Limb (tissue), 2 donors: ENCODE measurements at regions not wholly inside any gene's neighbourhood (a gene's known extent, or its start where the extent isn't known, plus 50 kb on each side); places are given as distances from the start of the nearest gene placed in this dataset.
"Not testable (repeated sequence)": the region's sequence is repeated elsewhere in the genome, so short reads cannot be mapped to it uniquely, and the experiment has no call there.

Experiments used
- DNase-seq, 2 donors: peaks; one replicate each; pipeline ENCODE4 v3.0.0-alpha.2; 2016; ENCODE audit errors: extremely low spot score in 2 of 2

DNA sequence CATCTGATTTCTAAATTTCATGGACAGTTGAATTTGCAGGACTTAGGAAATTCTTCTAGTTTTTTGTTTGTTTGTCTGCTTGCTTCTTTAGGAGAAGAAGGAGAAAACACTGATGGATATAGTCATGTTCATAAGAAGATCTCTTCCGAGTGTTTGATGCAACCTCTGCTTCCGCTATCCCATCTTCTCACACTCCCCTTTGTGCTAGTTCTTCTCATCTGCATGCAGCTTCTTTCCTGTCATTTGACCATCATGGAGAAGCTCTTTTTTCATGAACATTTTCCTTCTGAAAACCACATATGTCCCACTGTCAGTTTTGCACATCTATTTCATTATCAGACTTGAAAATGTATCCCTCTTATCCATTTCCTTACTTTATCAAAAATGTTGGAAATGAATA lies 346.9 kb upstream of the PRKCQ start:
- no peak for DNase-seq

DNA sequence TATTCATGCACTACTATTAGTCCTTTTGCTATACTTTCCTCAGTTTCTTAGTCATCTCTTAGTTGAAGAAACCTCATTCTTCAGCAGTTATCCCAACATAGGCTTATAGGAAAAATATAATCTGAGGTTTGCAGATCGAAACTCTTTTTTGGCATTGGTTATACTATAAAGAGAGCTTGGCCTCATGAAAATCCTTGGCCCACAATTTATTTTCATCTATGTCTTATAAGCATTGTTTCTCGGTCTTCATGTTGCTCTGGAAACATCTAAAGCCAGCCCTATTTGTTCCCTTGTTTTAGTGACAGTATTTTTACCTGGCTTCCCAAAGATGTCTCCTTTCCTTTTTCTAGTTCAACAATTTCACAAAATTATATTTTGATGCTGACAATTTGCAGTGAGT lies 345.1 kb upstream of the PRKCQ start:
- DNase-seq = no peak

- no peak for DNase-seq
Observed at GRCh38 chr10:6924166-6924565, 344.1 kb upstream of the PRKCQ start.

- DNase-seq = not testable (repeated sequence)
Observed at GRCh38 chr10:6921026-6921425, 340.9 kb upstream of the PRKCQ start.

DNA sequence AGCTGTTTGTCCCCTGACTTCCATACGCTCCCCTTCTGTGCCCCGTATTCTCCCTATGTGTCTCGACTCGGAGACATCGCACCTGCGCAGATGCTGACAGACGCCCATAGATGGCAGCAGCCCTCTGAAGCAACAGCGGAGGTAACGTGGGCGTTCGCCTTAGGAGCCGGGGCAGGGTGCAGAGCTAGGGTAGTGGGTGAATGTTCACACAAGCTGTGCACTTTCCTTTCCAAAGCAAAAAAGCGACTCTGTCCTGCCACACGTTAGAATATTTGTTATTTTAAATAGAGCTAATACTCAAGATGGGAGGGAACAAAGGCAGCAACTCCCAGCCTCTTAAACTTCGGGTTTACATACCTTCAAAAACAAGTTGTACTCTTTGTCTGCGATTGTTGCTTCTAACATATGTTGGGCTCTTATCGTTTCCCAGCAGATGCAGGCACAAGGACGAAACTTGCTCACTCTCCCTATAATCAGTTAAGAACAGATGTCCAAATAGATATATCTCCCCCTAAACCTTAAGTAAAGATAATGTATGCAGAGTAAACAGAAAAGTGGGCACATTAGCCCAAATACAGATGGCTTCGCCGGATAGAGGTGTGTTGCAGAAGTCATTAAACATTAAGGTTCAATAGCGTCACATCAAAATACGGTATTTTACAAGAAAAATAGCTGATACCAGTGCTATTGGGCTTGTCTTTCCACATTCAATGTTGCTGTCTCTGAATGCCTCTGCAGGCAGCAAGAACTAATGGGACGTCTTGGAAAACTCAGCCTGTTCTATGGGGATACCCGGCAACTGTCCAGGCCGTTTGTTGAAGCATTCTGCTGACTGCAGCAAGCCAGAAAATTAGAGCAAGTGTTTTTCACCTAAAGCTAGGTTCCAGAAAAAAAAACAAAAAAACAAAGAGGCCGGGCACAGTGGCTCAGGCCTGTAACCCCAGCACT lies 340.3 kb upstream of the PRKCQ start:
- peak; percentile 33 to 73 for DNase-seq

DNA sequence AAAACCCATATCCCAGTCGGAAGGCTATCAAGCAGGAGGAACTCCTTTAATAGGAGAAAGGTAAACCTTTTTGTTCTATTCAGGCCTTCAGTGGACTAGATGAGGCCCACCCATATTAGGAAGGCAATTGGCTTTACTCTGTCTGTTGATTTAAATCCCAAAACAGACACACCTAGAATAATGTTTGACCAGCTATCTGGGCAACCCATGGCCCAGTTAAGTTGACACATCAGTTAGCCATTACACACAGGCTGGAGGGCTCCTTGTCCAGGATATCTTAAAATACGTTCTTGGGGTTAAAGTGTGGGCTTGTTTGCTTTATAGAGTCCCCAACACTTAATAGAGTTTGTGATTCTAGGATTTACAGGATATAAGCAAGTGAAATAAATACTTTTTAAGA lies 339.0 kb upstream of the PRKCQ start:
- DNase-seq = no peak

DNA sequence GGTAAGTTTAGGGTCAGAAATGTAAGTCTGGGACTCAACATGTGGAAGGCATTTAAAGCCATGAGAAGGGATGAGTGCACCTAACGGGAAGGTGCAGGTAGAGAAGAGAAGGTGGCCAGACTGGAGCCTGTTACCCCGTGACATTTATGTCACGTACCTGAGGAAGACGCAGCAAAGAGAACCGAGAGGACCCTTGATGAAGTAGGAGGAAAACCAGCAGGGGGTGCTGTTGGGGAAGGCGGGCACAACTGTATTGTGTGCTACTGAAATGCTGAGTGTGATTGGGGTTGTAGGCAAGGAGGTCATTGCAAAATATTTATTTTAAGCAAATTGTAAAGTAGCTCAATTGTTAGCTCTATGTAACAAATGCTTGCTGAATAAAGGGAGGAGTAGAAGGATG lies 338.2 kb upstream of the PRKCQ start:
- DNase-seq = no peak

DNA sequence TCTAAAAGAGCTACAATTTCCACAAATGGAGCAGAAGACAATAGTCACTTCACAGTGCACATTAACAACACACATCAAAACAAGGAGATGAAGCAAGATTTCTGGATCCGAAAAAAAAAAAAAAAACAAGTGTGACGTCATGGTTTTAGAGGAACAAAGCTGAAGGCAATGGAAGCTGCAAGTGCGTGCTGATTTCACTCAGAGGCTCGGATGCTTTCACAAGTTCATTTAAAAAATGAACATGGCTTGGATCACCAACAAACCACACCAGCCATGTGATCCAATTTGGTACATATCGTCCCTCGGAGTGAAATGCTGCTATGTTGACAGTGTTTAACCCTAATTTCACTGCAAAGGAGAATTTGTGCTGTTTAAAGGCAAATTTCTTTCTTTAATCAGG lies 337.0 kb upstream of the PRKCQ start:
- DNase-seq = no peak

- no peak for DNase-seq
Observed at GRCh38 chr10:6916601-6917000, 336.5 kb upstream of the PRKCQ start.

DNA sequence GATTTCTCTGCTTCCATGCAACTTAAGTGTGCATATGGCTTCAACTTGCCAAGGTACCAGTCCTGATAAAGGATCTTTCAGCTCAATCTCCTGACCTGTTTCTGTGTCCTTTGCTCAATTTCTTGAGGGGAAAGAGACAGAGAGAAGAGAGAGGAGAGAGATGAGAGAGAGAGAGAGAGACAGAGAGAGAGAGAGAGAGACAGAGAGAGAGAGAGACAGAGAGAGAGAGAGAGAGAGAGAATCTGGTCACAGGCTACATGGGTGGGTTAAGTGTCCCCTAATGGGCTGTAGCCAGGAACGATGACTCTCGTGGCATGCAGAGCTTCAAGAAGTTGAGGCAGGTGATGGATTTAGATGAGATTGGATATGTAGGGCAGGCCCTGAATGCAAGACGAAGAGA lies 335.2 kb upstream of the PRKCQ start:
- DNase-seq = no peak

GRCh38 chr10:6912929-6913328 lies 332.9 kb upstream of the PRKCQ start:
- DNase-seq = no peak

- no peak for DNase-seq
Observed at GRCh38 chr10:6912424-6912823, 332.3 kb upstream of the PRKCQ start.

- no peak for DNase-seq
Observed at GRCh38 chr10:6912021-6912420, 331.9 kb upstream of the PRKCQ start.

DNA sequence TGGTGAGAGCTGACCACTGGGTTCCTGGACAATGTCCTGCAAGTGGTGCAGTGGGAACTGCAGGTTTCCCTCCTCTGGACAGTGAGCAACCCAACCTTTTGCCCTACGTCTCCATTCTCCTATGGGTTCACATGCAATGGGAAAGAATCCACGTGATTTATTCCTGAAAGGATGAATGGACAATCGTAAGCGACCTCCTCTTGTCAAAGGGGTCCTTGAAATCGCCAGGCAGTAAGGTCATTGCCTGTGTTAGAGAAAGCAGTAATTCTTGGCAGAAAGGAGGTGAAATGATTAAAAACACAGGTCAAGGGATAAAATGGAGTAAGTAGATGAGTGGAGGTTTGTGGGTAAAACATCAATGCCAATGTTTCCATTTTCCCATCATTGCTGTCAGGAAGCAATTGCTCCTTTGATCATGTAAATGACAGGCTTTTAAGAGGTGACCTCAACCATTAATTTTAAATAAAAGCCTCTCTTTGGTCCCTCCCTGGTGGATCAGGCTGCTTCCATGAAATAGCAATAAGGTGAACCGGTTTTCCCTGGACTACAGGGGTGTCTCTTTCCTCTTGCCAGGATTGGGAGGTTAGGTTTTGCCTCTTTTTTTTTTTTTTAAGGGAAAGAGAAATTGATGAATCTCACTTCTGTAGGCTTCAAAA lies 330.0 kb upstream of the PRKCQ start:
- DNase-seq = no peak

DNA sequence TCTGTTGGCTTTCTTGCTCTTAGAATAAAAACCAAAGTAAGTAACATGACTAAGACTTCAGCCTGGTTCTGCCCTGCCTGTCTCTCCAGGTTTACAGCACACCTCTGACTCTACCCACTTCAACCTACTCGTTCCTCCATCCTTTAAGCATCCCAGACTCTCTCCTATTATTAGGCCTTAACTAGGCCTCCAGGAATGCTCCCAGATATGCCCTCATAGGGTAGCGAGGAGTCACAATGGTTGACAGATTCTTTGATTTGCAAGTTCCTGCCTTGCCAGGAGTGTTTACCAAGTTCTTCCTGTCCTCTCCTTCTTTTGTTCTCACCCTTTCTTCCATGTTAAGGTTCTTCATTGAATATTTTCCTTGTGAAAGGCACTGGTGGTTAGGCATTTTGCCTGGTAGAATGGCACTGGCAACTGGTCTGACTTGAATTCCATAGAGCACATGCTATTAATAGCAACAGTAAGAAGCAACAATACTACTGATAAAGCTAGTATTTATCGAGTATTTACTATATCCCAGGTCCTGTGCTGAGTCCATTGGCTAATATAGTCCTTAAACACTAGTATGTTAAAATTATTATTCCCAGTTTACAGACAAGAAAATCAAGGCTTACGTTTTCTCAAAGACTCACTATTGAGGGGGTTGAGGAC lies 327.9 kb upstream of the PRKCQ start:
- DNase-seq = no peak

DNA sequence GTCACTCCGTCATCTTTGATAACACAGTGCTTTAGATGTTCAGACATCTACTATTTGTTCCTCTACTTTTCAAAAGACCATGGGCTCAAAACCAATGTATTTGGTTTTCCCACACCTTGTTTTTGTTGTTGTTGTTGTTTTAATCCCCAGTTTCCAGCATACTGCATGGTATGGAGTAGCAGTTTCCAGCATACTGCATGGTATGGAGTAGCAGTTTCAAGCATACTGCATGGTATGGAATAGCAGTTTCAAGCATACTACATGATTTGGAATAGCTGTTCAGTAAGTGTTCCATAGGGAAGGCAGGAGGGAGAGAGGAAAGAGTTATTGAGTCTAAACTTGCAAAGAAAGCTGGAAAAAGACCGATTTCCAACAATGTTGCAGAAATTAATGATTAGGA lies 314.3 kb upstream of the PRKCQ start:
- DNase-seq = no peak

DNA sequence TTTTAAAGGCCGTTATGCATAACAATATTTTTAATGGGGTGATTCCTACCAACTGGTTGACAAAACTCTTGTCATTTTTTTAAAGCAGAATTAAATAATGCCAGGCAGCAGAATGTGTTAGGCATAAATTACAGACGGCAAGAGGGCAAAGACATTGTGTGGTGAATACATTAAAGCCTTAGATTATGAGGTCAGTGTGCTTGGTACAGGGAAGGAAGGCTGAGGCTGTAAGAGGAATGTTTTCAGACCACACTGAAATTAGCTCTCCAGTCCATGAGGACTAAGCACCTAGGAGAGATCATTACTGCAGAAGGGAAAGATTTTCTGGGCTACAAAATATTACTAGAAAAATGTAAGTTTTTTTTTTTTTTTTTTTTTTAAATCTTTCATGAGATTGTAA lies 312.8 kb upstream of the PRKCQ start:
- DNase-seq = no peak

DNA sequence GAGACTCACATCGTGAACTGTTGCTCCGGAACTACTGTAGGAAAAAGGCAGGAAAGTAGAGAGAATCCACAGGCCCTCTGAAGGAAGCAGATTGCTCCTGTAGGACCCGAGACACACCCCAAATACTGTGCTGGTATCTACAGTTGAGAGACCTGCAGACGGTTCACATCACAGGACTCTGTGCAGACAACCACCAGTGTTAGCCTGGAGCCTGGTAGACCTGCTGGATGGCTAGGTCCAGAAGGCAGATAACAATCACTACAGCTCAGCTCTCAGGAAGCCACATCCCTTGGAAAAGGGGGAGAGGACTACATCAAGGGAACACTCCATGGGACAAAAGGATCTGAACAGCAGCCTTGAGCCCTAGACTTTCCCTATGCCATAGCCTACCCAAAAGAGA lies 311.8 kb upstream of the PRKCQ start:
- no peak for DNase-seq

GRCh38 chr10:6889718-6890117 lies 309.6 kb upstream of the PRKCQ start:
- DNase-seq = no peak

- no peak for DNase-seq
Observed at GRCh38 chr10:6888434-6888833, 308.4 kb upstream of the PRKCQ start.

GRCh38 chr10:6885284-6885683 lies 305.2 kb upstream of the PRKCQ start:
- no peak for DNase-seq

DNA sequence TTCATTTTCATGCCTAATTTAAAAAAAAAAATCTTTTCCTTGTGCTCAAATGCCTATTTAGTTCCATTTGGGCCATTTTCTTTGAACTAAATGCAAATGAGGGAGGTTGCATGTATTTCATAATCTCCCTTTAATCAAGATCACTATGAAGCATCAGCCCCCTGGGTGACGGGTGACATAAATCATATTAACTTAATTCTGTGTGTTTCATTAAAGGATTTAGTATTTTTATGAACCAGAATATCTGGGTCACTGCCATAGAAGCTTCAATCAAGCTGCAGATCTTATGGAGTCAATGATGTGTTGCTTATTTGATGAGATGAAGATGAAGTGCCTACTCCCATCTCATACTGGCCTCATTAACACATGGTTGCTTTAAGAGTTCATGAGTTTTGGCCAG lies 301.9 kb upstream of the PRKCQ start:
- DNase-seq = no peak
